Lung (tissue), 11 donors: ENCODE measurements at regions not wholly inside any gene's neighbourhood (a gene's known extent, or its start where the extent isn't known, plus 50 kb on each side); places are given as distances from the start of the nearest gene placed in this dataset.
A peak's percentile ranks its signal among the peaks of the same experiment; 100 is the strongest.

ENCODE experiments used
- ATAC-seq: fragments of 200-7000 bp; cut with Tn5 transposase; one replicate; pipeline ENCODE4 v1.9.1; 2020; ENCODE audit warnings: moderate number of reproducible peaks; ENCODE audit not compliant: insufficient read depth, low FRiP score
- DNase-seq, 3 donors: peaks; one replicate each; pipeline ENCODE4 v3.0.0-alpha.2; 2013 to 2017
- H3K27ac ChIP-seq, 2 donors: one replicate each; pipeline ENCODE4 v1.5.1; 2013; ENCODE audit warnings: mild to moderate bottlenecking in 2 of 2, moderate library complexity in 2 of 2, control low read depth in 1 of 2, inconsistent platforms in 1 of 2, low read depth in 1 of 2, low read length in 1 of 2
- H3K27me3 ChIP-seq, 3 donors: one replicate each; pipeline ENCODE4 v1.5.1; 2013; ENCODE audit warnings: low read length in 2 of 3; ENCODE audit not compliant: control insufficient read depth in 3 of 3, insufficient read depth in 3 of 3
- H3K36me3 ChIP-seq, 4 donors: one replicate each; pipeline ENCODE4 v1.5.1; 2013; ENCODE audit warnings: low read length in 4 of 4, mild to moderate bottlenecking in 1 of 4, moderate library complexity in 1 of 4; ENCODE audit not compliant: control insufficient read depth in 4 of 4, insufficient read depth in 4 of 4
- H3K4me1 ChIP-seq, 5 donors: one replicate each; pipeline ENCODE4 v1.5.1; 2013; ENCODE audit warnings: low read length in 5 of 5, mild to moderate bottlenecking in 2 of 5, moderate library complexity in 1 of 5; ENCODE audit not compliant: control insufficient read depth in 5 of 5, insufficient read depth in 5 of 5
- H3K4me3 ChIP-seq: one replicate; pipeline ENCODE4 v1.5.1; 2013; ENCODE audit warnings: mild to moderate bottlenecking, control low read depth, moderate library complexity
- H3K9ac ChIP-seq, 2 donors: one replicate each; pipeline ENCODE4 v1.5.1; 2013; ENCODE audit warnings: low read length in 2 of 2, control low read depth in 1 of 2; ENCODE audit not compliant: insufficient read depth in 1 of 2
- H3K9me3 ChIP-seq, 4 donors: one replicate each; pipeline ENCODE4 v1.5.1; 2013; ENCODE audit warnings: low read length in 3 of 4, mild to moderate bottlenecking in 1 of 4, moderate library complexity in 1 of 4; ENCODE audit not compliant: control insufficient read depth in 4 of 4, insufficient read depth in 3 of 4
- WGBS, 2 donors: extraction: QIAGEN DNeasy Blood & Tissue Kit; methylation state at CpG; one replicate each; pipeline ENCODE4 v1.1.7; 2013; 5-methylcytosine and 5-hydroxymethylcytosine counted together
- TF ChIP-seq, protein P1 (sequence below): IDR thresholded peaks from 2 replicates; pipeline ENCODE4 v1.5.1; 2012; ENCODE audit warnings: mild to moderate bottlenecking; ENCODE audit errors: control extremely low read depth, extremely low read depth
- donor health status: control.
- donor health status: control.
- donor health status: Bipolar disorder and iron deficiency.
- donor health status: healthy.
- donor health status: DM: yes; HTN: yes; CAD: no.

- Histone ChIP-seq H3K27me3 (no peaks in the 10 kb centered on the region), H3K4me1 (no peaks in the 10 kb centered on the region), H3K4me3 (no peak overlapping the region), H3K36me3 (no peaks in the 10 kb centered on the region), H3K9me3 (no peaks in the 10 kb centered on the region), H3K27ac (no peak overlapping the region), H3K9ac (no peak overlapping the region)
- TF ChIP-seq, protein P1, sequence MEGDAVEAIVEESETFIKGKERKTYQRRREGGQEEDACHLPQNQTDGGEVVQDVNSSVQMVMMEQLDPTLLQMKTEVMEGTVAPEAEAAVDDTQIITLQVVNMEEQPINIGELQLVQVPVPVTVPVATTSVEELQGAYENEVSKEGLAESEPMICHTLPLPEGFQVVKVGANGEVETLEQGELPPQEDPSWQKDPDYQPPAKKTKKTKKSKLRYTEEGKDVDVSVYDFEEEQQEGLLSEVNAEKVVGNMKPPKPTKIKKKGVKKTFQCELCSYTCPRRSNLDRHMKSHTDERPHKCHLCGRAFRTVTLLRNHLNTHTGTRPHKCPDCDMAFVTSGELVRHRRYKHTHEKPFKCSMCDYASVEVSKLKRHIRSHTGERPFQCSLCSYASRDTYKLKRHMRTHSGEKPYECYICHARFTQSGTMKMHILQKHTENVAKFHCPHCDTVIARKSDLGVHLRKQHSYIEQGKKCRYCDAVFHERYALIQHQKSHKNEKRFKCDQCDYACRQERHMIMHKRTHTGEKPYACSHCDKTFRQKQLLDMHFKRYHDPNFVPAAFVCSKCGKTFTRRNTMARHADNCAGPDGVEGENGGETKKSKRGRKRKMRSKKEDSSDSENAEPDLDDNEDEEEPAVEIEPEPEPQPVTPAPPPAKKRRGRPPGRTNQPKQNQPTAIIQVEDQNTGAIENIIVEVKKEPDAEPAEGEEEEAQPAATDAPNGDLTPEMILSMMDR = no peak
- ATAC-seq (no peak), DNase-seq (peak in 1 of 3 donors; percentile 15)
- 74 to 75% methylated on average over 8 of the region's 8 CpGs for WGBS, 2 donors
These were observed 239.8 kb upstream of the KLHL1 start for GRCh38 chr13:70347947-70348620.

DNA sequence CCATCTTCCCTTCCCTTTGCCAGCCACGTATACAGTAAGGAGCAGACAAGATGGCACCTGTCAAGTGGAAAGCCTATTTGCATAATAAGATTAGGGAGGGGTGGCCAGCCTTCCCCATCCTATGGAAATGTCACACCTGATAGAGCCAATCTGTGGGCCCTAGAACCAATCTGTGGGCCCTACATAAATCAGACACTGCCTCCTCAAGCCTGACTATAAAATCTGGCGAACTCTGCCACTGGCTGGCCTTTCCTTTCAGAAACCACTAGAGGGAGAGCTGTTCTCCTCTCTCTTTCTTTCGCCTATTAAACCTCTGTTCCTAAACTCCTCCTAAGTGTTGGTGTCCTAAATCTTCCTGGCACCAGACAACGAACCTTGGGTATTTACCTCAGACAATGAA, 231.5 kb upstream of the KLHL1 start:
- H3K27ac ChIP-seq = no peak overlapping the region
- no peak overlapping the region for H3K4me3 ChIP-seq
- DNase-seq (peak in 1 of 3 donors; percentile 4), ATAC-seq (no peak)
- TF ChIP-seq, protein P1 = no peak
- H3K36me3 ChIP-seq = no peaks in the 10 kb centered on the region
- no peaks in the 10 kb centered on the region for H3K27me3 ChIP-seq
- WGBS, 2 donors = 64 to 72% methylated on average over 4 of the region's 4 CpGs
- no peaks in the 10 kb centered on the region for H3K4me1 ChIP-seq
- H3K9ac ChIP-seq = no peak overlapping the region
- H3K9me3 ChIP-seq = no peaks in the 10 kb centered on the region

DNA sequence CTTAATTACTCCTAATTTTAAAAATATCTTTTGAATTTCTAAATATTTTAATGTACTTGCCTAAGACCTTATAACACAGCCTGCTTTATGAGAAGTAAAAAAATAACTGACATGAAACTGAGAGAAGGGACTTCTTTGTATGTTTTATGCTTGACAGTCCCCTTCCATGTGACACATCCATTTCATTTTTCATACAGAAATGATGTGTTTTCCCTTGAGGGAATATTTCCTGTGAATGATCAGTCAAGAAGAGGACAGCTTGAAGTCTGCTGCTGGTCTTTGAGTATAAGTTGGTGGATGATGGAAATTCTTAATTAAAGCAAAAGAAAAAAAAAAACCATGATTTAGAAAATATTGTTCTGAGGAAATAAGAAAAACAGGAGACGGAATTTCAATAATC, 230.4 kb upstream of the KLHL1 start:
- no peaks in the 10 kb centered on the region for H3K36me3 ChIP-seq
- TF ChIP-seq, protein P1 = no peak

GRCh38 chr13:70336866-70337265, 228.6 kb upstream of the KLHL1 start:
- 69 to 79% methylated on average over 3 of the region's 3 CpGs for WGBS, 2 donors
- no peak overlapping the region for H3K27ac ChIP-seq
- H3K4me3 ChIP-seq = no peak overlapping the region
- no peaks in the 10 kb centered on the region for H3K36me3 ChIP-seq
- H3K4me1 ChIP-seq = no peaks in the 10 kb centered on the region
- no peaks in the 10 kb centered on the region for H3K27me3 ChIP-seq
- H3K9me3 ChIP-seq = no peaks in the 10 kb centered on the region
- ATAC-seq (no peak), DNase-seq (no peak)
- TF ChIP-seq, protein P1 = no peak
- no peak overlapping the region for H3K9ac ChIP-seq

More for the DNA sequence above, 230.4 kb upstream of the KLHL1 start:
- ATAC-seq (no peak), DNase-seq (no peak)
- Histone ChIP-seq H3K27ac (no peak overlapping the region), H3K27me3 (no peaks in the 10 kb centered on the region), H3K9me3 (no peaks in the 10 kb centered on the region), H3K4me3 (no peak overlapping the region), H3K9ac (no peak overlapping the region), H3K4me1 (no peaks in the 10 kb centered on the region)
- WGBS, 2 donors = 76 to 88% methylated on average over 1 of the region's 1 CpG
